CD1c-positive myeloid dendritic cell (primary cell): ENCODE measurements at regions not wholly inside any gene's neighbourhood (a gene's known extent, or its start where the extent isn't known, plus 50 kb on each side); places are given as distances from the start of the nearest gene placed in this dataset.

Experiments used
- DNase-seq: peaks from one replicate; pipeline ENCODE4 v3.0.0-alpha.2; 2016; ENCODE audit errors: extremely low spot score

DNA sequence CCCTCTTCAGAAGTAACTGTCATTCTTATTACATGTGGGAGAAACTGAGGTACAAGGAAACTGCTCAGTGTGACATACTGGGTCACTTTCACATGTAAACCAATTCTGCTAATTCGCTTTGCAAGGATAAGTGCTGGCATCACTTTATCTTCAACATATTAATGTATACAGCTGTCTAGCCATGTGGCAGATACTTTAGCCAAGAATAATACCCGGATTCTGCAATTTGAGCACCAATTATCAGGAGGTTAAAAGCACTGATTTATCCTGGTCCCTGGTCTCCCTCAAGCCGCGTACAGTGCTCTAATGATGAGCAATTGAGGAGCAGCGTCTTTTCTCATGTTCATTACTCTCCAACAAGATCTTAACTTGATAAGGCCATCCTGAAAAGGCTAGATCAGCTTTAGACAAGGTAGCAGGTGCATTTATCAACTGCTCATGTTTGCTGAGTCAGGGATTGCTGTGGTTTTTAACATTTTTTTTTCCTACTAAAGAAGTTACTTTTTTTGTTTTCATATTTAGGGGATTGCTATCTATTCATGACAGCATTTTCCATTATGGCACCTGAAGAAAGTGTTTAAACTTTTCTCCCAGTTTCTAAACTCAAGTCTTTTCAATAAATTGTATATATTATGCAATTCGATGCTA is 1066.3 kb upstream of the MAP3K7 start:
- no peak for DNase-seq

DNA sequence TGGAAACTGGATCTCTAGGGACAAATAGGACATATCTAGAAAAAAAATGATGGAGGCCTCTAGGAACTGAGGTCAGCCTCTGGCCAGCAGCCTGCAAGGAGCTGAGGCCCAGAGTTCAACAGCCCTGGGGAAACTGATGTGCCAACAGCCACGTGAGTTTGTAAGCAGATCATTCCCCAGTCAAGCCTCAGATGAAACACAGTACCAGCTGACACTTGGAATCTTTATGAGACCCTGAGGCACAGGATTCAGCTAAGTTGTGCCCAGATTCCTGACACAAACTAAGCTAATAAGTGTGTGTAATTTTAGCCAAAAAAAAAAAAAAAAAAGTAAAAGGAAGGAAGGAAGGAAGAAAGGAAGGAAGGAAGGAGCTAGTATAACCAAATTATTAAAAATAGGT is 1059.8 kb upstream of the MAP3K7 start:
- DNase-seq: no peak

DNA sequence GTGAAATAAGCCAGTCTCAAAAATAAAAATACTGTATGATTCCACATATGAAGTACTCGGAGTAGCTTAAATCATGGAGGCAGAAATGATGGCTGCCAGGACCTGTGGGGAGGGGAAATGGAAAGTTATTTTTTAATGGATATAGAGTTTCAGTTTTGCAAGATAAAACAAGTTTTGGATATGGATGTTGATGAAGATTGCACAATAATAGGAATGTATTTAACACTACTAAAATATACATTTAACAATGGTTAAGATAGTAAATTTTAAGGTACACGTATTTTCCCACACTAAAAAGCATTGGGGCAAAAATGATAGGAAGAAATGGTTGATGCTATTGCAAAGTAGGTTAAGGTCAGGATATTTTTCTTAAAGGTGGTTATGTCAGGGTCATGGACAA is 1058.9 kb upstream of the MAP3K7 start:
- no peak for DNase-seq

DNA sequence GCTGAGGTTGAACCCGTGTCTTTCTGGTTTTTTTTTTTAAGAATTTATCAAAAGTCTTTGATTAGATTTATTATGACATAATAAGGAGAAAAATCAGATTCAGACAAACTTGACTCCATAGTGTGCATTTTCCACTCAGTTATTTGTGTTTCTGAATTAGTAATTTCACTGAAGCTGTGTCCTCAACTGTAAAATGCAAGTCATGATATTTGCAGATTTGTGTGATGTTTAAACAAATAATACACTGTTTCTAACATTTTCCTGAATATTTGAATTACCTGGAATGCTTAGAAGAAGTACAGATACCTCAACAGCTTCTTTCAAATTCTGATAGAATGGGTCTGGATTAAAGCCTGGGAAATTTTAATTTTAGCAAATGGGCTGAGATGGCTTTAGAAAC is 1050.3 kb upstream of the MAP3K7 start:
- no peak for DNase-seq

DNA sequence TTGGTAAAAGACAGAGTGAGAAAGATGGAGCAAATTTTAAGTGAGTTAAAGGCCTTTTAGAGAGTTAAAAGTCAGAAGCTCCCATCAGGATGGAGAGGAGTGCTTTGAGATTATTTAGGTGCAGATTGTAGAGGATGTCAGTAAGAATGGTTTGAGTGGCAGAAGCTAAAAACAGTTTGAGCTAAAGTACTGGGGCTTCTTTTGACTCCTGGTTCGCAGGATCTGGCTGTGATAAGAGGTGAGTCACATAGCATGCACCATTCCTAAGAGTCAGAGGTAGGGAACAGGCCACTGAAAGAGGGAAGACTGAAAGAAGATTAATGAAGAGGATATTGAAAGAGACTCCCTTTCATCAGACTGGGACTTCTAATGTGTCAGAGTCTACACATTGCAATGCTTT is 1047.9 kb upstream of the MAP3K7 start:
- DNase-seq: no peak

DNA sequence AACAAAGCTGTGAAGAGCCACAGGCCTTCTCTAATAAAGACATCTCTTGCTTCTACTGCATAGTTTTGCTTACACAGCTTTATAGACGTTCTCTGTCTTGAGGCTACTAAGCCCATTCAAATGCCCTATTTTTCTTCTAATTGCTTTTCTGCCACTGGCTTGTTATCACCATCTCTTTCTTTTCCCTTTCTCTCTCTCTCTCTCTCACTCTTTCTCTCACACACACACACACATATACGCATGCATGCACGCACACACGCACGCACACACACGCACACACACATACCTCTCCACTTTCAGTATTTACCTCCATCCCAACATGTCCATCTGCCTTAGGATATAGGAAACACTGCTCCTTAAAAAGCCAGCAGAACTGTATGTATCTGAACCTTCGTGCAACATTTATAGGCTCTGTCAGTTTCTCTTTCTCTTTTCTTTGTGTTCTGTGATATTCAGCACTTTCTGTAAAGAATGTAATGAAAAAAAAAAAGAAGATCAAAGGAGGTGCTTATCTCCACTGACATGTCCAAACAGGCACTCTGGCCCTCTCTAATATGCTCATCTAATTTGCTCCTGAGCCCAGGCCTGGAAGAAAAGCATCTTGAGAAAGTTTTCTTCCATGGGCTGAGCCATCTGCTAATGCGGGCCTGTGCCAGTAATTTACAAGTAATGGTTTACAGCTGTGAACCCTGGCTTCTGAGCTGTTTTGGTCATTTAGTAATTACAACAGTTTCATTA is 1046.7 kb upstream of the MAP3K7 start:
- no peak for DNase-seq

DNA sequence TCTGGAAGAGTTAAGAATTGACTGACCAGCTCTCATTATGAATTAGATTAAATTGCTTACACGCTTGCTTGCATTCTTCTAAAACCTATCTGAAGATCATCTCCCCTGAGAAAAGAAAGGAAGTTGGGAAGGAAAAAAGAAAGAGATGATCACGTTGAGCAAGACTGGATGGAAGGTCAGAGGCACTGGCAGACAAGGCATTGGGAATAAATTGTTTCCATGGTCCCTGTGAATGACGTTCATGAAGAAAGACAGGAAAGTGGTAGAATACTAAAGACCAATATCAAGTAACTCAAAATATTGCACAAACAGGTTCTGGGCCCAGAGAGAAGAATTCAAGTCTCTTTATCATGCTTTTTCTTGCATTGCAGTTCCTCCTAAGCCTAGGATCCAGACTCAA is 1045.4 kb upstream of the MAP3K7 start:
- DNase-seq: no peak

DNA sequence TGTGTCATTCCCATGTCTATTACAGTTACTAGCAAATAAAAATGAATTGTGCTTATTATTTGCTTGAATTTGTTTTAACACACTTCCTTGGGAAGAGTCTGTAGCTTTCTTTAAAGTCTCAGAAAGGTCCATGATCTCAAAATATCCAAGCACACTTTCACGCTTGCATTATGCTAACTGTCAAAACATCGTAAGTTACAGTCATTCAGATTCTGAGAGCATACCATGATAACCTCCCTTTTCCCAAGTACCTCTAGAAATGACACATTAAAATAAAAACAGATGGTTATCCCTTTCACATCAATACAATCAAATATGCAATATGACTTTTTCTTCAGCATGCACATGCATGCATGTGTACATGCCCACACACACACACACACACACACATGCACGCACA is 1044.4 kb upstream of the MAP3K7 start:
- DNase-seq: no peak

DNA sequence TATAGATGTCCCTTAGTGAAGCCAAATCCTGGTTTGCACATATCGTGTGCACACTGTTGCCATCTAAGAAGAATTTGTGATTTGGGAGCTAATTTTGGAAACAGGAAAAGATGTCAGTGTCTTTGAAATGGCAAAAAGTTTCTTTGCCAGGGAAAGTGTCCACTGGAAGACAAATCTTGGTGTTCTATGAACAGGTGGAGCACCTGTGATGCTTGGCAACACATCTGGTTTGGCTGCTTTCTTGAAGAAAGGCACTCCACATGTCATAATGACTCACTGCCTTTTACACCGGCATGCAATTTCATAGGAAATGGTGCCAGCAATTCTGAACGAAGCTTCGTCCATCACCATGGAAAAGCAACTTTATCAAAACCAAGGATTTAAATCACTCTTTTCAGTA is 1040.0 kb upstream of the MAP3K7 start:
- DNase-seq: no peak

DNA sequence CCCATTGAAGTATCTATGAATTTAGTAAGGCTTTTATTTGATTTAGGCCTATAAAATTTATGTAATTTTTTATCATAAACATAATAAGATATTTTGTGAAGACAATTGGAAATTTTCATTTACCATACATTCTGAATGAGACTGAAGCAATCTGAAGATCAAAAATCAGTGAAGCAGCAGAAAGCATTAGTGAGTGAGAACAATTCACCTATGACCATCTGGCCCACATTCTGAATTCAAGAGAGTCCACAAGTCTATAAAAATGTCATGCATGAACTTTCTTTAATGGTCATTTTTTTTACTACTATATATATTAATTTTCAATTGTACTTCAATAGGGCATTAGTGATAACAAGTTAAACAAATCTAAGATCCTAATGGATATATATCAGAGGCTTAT is 1026.6 kb upstream of the MAP3K7 start:
- DNase-seq: no peak

DNA sequence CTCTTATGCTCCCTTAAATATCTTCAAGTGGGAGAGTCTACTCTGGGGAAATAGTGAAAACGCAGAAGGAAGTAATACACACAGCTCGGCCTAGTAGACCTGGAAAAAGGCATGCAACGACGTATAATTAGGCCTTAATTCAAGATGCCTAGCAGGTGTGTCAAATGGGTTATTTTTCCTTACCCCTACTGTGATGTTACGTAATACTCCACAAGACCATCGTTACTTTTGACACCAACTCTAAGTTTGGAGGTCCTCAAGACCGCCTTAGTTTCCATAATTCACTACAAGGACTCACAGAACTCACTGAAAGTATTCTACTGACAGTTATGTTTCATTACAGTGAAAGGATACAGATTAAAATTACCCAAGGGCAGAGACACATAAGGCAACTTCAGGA is 1024.3 kb upstream of the MAP3K7 start:
- no peak for DNase-seq

DNA sequence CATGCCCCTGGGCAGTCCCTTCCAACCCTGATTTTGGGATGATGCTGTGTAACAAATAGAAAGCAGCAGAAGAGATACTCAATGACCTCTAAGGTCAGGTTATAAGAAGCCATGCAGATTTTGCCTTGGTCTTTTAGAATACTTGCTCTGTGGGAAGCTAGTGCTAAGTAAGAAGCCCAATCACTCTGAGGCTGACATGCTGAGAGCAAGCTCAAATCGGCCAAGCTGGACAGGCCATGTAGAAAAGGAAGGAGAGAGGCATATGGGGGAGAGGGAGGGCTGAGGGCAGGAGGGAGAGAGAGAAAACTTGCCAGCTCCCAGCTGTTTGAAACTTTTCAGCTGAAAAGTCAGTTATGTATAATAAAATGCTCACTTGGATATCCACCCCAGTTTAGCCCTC is 1021.6 kb upstream of the MAP3K7 start:
- DNase-seq: no peak

DNA sequence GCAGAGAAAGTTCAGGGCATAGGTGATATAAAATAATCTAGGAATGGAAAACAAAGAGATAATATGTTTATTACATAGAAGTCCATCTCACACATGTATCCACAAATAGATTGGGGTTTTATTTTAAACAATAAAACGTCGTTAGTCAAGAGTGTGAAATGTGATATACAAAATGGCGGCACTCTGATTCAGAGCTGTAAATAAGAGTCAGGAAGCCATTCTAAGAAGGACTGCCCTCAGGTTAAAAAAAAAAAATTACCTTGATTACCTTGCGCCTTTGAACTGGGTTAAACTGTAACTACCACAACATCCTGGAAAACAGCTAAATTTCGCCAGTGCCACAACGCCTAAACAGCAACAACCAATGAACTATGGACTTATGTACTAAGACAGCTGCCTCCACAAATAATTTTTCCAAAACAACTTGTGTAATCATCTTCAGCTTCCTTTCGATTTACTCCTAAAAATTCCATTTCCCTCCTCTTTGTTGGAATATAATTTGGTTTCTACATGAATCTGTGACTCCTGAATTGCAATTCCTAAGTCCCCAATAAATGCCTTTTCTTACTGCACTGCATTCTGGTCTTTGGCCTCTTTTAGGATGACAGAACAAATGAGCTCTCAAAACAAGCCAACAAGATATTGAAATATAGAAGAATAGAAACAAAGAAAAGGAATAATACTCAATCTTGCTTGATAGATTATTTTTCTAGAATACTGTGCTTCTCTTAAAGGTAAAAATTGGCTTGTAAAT is 1019.5 kb upstream of the MAP3K7 start:
- DNase-seq: no peak

DNA sequence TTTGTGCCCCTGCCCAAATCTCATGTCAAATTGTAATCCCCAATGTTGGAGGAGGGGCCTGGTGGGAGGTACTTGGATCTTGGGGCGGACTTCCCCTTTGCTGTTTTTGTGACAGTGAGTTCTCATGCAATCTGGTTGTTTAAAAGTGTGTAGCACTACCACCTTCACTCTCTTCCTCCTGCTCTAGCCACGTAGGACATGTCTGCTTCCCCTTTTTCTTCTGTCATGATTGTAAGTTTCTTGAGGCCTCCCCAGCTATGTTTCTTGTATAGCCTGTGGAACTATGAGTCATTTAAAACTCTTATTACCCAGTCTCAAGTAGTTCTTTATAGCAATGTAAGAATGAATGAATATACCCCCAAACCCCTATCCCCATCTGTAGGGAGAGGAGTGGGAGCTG is 1013.7 kb upstream of the MAP3K7 start:
- no peak for DNase-seq

DNA sequence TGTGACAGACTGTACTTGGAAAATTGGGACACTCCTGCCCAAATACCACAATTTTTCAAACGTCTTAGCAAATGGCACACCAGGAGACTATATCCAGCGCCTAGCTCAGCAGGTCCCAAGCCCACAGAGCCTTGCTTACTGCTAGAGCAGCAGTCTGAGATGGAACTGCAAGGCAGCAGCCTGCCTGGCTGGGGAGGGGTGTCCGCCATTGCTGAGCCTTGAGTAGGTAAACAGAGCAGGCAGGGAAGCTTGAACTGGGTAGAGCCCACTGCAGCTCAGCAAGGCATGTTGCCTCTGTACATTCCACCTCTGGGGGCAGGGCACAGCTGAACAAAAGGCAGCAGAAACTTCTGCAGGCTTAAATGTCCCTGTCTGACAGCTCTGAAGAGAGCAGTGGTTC is 1003.3 kb upstream of the MAP3K7 start:
- no peak for DNase-seq

DNA sequence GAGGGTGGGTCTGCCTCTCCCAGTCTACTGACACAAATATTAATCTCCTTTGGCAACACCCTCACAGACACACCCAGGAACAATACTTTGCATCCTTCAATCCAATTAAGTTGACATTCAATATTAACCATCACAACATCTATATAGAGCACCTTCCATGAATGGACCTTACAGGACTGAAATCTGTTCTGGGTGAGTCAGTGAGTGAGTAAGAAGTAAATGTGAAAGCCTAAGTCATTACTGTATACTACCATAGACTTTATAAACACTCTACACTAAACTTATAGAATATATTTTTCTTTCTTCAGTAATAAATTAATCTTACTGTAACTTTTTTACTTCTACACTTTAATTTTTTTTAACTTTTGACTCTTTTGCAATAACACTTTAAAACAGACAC is 993.8 kb upstream of the MAP3K7 start:
- DNase-seq: no peak

DNA sequence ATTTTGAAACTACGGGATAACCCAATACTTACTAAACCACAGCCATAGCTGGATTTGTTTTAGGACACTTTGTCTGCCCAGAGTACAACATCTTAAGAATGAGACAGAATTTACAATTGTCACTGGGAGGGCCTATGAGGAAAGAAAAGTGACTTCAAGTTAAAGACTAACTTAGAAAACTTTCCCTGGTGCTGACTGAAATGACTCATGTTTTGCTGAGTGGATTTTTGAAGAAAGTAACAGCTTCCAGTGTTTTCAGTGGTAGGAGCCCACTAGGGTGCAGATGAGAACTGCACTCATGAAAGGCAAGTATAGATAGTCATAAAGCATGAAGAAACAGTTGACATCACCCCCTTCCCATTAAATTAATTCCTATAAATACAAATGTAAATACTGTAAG is 988.2 kb upstream of the MAP3K7 start:
- DNase-seq: no peak

DNA sequence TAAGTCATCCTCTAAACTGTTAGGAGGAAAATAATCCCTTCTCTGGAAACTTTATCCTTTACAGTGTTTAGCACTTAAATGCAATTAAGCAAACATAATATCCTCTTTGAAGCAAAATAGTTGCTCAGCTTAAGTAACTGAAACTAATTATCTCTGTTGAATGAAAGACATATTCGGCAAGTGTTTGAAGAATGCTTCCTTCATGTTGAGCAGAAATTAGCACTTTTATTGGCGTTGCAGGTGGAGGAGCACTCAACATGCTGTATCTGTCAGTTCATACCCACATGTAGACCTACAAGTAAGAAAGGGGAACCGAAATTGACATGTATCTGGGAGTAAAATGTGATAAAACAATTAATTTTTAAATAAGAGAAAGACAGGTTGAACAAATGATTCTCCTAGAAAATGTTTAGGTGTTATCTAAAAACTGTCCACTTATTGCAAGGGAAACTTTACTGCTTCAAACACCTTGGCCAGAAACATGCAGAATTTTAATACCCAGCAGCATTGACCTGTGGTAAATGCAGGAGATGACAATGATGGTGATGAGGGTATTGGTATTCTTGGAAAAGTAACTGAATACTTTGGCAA is 987.0 kb upstream of the MAP3K7 start:
- no peak for DNase-seq

DNA sequence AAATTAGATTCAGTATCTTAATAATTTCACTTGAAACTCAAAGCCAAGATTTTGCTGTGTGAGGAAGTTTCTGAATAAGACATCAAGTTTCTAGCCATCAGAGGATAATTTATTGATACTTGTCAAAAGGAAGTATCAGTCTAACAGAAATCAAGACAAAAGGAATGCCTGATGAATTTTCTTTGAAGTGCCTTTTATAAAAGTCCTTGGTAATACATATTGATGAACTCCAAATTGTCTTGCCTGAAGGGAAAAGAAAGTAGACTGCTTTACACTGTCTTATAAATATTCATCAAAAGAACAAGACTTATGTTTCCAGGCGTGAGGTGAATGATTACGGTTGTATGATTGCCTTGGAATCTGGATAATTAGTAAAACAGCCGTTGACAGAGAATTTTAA is 986.0 kb upstream of the MAP3K7 start:
- DNase-seq: no peak

DNA sequence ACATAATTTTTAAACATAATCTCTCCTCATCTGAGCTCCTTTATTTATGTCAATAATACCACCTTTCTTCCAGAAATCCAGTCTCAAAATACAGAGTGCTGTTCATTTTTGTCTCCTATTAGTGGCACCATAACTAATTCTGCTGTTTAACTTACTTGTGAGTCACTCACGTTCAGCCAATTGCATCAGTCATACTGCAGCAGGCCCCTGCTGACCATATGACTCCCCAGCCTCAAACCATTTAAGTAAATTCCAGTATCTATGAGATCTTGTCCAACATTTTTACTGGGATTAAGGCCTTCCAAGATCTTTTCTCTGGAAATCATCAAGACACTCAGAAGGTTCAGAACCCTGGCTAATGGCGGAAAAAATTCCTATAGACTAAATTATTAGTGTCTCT is 982.2 kb upstream of the MAP3K7 start:
- no peak for DNase-seq

DNA sequence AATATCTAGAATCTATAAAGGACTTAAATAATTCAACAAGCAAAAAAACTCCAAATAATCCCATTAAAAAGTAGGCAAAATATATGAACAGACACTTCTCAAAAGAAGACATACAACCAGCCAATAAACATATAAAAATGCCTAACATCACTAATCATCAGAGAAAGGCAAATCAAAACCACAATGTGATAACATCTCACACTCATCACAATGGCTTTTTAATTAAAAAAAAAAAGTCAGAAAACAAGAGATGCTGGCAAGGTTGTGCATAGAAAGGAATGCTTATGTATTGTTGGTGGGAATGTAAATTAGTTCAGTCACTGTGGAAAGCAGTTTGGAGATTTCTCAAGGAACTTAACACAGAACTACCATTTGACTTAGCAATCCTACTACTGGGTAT is 979.6 kb upstream of the MAP3K7 start:
- DNase-seq: no peak

DNA sequence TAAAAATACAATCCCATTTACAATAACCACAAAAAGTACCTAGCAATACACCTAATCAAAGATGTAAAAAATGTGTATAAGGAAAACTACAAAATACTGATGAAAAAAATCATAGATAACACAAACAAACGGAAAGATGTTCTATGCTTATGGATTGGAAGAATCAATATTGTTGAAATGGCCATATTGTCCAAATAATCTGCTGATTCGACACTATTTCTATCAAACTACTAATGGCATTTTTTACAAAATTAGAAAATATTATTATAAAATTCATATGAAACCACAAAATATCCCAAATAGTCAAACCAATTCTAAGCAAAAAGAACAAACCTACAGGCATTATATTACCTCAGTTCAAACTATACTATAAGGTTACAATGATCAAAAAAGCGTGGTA is 978.3 kb upstream of the MAP3K7 start:
- no peak for DNase-seq

DNA sequence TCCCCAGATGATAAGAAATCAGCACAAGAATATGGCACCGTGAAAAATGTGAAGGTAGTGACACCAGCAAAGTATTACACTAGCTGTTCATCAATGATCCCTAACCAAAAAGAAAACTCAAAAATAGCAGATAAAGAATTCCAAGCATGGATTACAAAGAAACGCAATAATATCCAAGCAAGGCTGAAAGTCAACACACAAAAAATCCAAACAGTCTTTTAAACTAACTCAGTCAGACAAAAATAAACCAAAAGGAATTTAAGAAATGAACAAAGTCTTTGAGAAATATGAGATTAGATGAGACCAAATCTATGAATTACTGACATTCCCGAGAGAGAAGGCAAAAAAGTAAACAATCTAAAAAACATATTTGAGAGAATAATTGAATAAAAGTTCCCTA is 976.1 kb upstream of the MAP3K7 start:
- DNase-seq: no peak
